Tibial nerve (tissue), 4 donors: ENCODE measurements at regions not wholly inside any gene's neighbourhood (a gene's known extent, or its start where the extent isn't known, plus 50 kb on each side); places are given as distances from the start of the nearest gene placed in this dataset.

Source experiments
- EP300 ChIP-seq, 2 donors: sonication (generic); formaldehyde crosslinking; IDR thresholded peaks; one replicate each; pipeline ENCODE4 v1.6.1; 2017; ENCODE audit warnings: antibody characterized with exemption in 2 of 2, mild to moderate bottlenecking in 1 of 2
- POLR2A ChIP-seq, 2 donors: fragments of 450-650 bp; IDR thresholded peaks; one replicate each; pipeline ENCODE4 v1.6.1; 2017; ENCODE audit warnings: antibody characterized with exemption in 2 of 2, mild to moderate bottlenecking in 2 of 2, moderate library complexity in 2 of 2
- TF ChIP-seq, protein P1 (sequence below), 5 experiments: fragments of 200-600 bp in 3 of 5; fragments of 450-650 bp in 2 of 5; sonication (generic) in 3 of 5; IDR thresholded peaks; one replicate each; pipeline ENCODE4 v1.5.1; 2016 to 2019; ENCODE audit warnings: antibody characterized with exemption in 5 of 5, mild to moderate bottlenecking in 3 of 5, moderate library complexity in 2 of 5

DNA sequence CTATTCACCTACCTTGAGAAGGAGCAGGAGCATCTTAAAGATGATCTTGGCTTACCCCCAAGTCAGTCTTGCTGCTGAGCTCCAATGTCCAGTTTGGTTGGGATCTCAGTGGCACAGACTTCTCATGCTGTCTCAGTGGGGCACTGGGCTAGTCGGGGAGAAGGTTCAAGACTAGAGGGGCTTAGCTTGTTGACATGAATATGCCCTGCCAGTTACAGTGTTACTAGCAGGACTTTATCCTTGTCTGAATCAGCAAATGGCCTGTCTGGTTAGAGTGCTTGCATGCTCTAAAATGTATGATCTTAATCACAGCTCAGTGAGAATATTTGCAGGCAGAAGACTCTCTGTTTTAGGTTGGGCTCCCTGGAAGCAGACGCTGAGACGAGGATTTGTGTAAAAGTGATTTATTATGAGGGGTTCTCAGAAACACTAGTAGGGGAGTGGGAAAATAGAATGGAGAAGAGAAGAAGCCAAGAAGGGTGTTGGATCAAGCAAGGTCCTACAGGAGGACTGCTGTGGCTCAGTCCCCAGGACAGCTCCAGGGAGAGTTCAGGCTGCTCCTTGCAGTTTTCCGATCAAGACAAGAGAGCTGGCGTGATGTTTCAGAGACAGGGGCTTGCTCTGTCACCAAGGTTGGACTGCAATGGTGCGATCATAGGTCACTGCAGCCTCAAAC, 150.4 kb upstream of the HS3ST2 start:
- TF ChIP-seq, protein P1, sequence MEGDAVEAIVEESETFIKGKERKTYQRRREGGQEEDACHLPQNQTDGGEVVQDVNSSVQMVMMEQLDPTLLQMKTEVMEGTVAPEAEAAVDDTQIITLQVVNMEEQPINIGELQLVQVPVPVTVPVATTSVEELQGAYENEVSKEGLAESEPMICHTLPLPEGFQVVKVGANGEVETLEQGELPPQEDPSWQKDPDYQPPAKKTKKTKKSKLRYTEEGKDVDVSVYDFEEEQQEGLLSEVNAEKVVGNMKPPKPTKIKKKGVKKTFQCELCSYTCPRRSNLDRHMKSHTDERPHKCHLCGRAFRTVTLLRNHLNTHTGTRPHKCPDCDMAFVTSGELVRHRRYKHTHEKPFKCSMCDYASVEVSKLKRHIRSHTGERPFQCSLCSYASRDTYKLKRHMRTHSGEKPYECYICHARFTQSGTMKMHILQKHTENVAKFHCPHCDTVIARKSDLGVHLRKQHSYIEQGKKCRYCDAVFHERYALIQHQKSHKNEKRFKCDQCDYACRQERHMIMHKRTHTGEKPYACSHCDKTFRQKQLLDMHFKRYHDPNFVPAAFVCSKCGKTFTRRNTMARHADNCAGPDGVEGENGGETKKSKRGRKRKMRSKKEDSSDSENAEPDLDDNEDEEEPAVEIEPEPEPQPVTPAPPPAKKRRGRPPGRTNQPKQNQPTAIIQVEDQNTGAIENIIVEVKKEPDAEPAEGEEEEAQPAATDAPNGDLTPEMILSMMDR (IDR thresholded peaks at IDR 0.05): no peak
- no peak for TF ChIP-seq EP300 (IDR thresholded peaks at IDR 0.05)
- no peak for TF ChIP-seq POLR2A (IDR thresholded peaks at IDR 0.05)
